Astrocyte (in vitro differentiated cells and primary cell): ENCODE measurements at regions not wholly inside any gene's neighbourhood (a gene's known extent, or its start where the extent isn't known, plus 50 kb on each side); places are given as distances from the start of the nearest gene placed in this dataset.

ENCODE experiments used
- EZH2 ChIP-seq: IDR thresholded peaks from 2 replicates; pipeline ENCODE4 v1.6.1; 2012; ENCODE audit warnings: mild to moderate bottlenecking, low read length, inconsistent platforms; ENCODE audit not compliant: insufficient read depth
- TF ChIP-seq, protein P1 (sequence below): IDR thresholded peaks from 2 replicates; pipeline ENCODE4 v1.5.1; 2011; ENCODE audit warnings: low read depth, mild to moderate bottlenecking, inconsistent platforms, low read length, moderate library complexity; ENCODE audit not compliant: insufficient read depth

GRCh38 chr10:43986374-43986773, 337.7 kb upstream of the ZNF32 start:
- TF ChIP-seq, protein P1, sequence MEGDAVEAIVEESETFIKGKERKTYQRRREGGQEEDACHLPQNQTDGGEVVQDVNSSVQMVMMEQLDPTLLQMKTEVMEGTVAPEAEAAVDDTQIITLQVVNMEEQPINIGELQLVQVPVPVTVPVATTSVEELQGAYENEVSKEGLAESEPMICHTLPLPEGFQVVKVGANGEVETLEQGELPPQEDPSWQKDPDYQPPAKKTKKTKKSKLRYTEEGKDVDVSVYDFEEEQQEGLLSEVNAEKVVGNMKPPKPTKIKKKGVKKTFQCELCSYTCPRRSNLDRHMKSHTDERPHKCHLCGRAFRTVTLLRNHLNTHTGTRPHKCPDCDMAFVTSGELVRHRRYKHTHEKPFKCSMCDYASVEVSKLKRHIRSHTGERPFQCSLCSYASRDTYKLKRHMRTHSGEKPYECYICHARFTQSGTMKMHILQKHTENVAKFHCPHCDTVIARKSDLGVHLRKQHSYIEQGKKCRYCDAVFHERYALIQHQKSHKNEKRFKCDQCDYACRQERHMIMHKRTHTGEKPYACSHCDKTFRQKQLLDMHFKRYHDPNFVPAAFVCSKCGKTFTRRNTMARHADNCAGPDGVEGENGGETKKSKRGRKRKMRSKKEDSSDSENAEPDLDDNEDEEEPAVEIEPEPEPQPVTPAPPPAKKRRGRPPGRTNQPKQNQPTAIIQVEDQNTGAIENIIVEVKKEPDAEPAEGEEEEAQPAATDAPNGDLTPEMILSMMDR: no peak
- no peak for TF ChIP-seq EZH2
